CD14-positive monocyte (primary cell): ENCODE measurements at regions not wholly inside any gene's neighbourhood (a gene's known extent, or its start where the extent isn't known, plus 50 kb on each side); places are given as distances from the start of the nearest gene placed in this dataset.

Experiments
- DNase-seq, 3 donors: peaks; one replicate each; pipeline ENCODE4 v3.0.0-alpha.2; 2011 to 2022
- H2AFZ ChIP-seq: 2 replicates; pipeline ENCODE4 v1.6.0; 2012; ENCODE audit warnings: mild to moderate bottlenecking, low read depth, low read length, inconsistent platforms; ENCODE audit not compliant: insufficient read depth, poor library complexity, severe bottlenecking
- H3K27ac ChIP-seq, 2 donors: 1 replicate in 1 of 2; 2 replicates in 1 of 2; pipeline ENCODE4 v1.5.1; 2012 to 2013; ENCODE audit warnings: low read length in 2 of 2, control low read depth in 1 of 2, inconsistent platforms in 1 of 2, low read depth in 1 of 2, mild to moderate bottlenecking in 1 of 2
- H3K27me3 ChIP-seq, 2 donors: one replicate each; pipeline versions ENCODE4 v1.6.0 to v1.6.1; 2011 to 2013; ENCODE audit warnings: low read length in 2 of 2; ENCODE audit not compliant: control insufficient read depth in 2 of 2, insufficient read depth in 2 of 2
- H3K36me3 ChIP-seq, 2 donors: replicated peaks in 1 of 2; 1 replicate in 1 of 2; 2 replicates in 1 of 2; pipeline versions ENCODE4 v1.5.1 to v1.6.1; 2012 to 2013; ENCODE audit warnings: low read length in 2 of 2, control low read depth in 1 of 2, inconsistent platforms in 1 of 2, mild to moderate bottlenecking in 1 of 2; ENCODE audit not compliant: insufficient read depth in 2 of 2, control insufficient read depth in 1 of 2
- H3K4me1 ChIP-seq, 2 donors: 1 replicate in 1 of 2; 2 replicates in 1 of 2; pipeline versions ENCODE4 v1.5.1 to v1.6.1; 2012 to 2013; ENCODE audit warnings: low read length in 2 of 2, control low read depth in 1 of 2, inconsistent platforms in 1 of 2, mild to moderate bottlenecking in 1 of 2, moderate library complexity in 1 of 2; ENCODE audit not compliant: insufficient read depth in 2 of 2, control insufficient read depth in 1 of 2
- H3K4me2 ChIP-seq: replicated peaks from 2 replicates; pipeline ENCODE3; 2012; ENCODE audit warnings: low read length, moderate library complexity, mild to moderate bottlenecking; ENCODE audit not compliant: poor library complexity, severe bottlenecking; ENCODE audit errors: extremely low read depth
- H3K4me3 ChIP-seq, 3 experiments: fragments of 200-600 bp in 1 of 3; sonication (generic) in 1 of 3; replicated peaks in 1 of 3; 1 replicate in 2 of 3; 2 replicates in 1 of 3; pipeline ENCODE4 v1.5.1; 2011 to 2013; ENCODE audit warnings: low read length in 3 of 3, mild to moderate bottlenecking in 3 of 3, control low read depth in 2 of 3, low read depth in 2 of 3, inconsistent platforms in 1 of 3, moderate library complexity in 1 of 3
- H3K79me2 ChIP-seq: 2 replicates; pipeline ENCODE4 v1.6.0; 2012; ENCODE audit warnings: mild to moderate bottlenecking, control low read depth, inconsistent platforms, low read length, moderate library complexity; ENCODE audit not compliant: insufficient read depth
- H3K9ac ChIP-seq: 2 replicates; pipeline ENCODE4 v1.6.0; 2017; ENCODE audit warnings: low read length, mild to moderate bottlenecking; ENCODE audit not compliant: insufficient read depth, poor library complexity, severe bottlenecking
- H3K9me3 ChIP-seq, 2 donors: replicated peaks in 1 of 2; 1 replicate in 1 of 2; 2 replicates in 1 of 2; pipeline versions ENCODE4 v1.5.1 to v1.6.1; 2012 to 2013; ENCODE audit warnings: low read length in 2 of 2, control low read depth in 1 of 2; ENCODE audit not compliant: control insufficient read depth in 1 of 2, insufficient read depth in 1 of 2
- H4K20me1 ChIP-seq: 2 replicates; pipeline ENCODE4 v1.6.0; 2012; ENCODE audit warnings: mild to moderate bottlenecking, low read length, control low read depth, moderate library complexity; ENCODE audit not compliant: insufficient read depth
- H3K27ac Mint-ChIP-seq, 7 donors: one replicate each; pipeline ENCODE4 v1.8.0; 2020; ENCODE audit warnings: mild to moderate bottlenecking in 7 of 7, mixed read lengths in 7 of 7, moderate library complexity in 6 of 7, inconsistent platforms in 2 of 7
- H3K27me3 Mint-ChIP-seq, 3 donors: one replicate each; pipeline ENCODE4 v1.8.0; 2021 to 2022; ENCODE audit warnings: low read depth in 3 of 3, mild to moderate bottlenecking in 3 of 3, mixed read lengths in 3 of 3, moderate library complexity in 3 of 3, inconsistent platforms in 1 of 3
- H3K36me3 Mint-ChIP-seq, 2 donors: one replicate each; pipeline ENCODE4 v1.8.0; 2020; ENCODE audit warnings: mixed read lengths in 2 of 2, inconsistent platforms in 1 of 2, mild to moderate bottlenecking in 1 of 2
- H3K4me1 Mint-ChIP-seq: one replicate; pipeline ENCODE4 v1.8.0; 2020; ENCODE audit warnings: mild to moderate bottlenecking, mixed read lengths
- H3K4me3 Mint-ChIP-seq, 2 donors: one replicate each; pipeline ENCODE4 v1.8.0; 2020; ENCODE audit warnings: mild to moderate bottlenecking in 2 of 2, mixed read lengths in 2 of 2, moderate library complexity in 1 of 2
- H3K9me3 Mint-ChIP-seq, 7 donors: one replicate each; pipeline ENCODE4 v1.8.0; 2020 to 2022; ENCODE audit warnings: mixed read lengths in 7 of 7, mild to moderate bottlenecking in 6 of 7, moderate library complexity in 6 of 7, inconsistent platforms in 2 of 7
- CTCF ChIP-seq: fragments of 200-600 bp; IDR thresholded peaks from one replicate; pipeline ENCODE4 v1.8.0; 2022; ENCODE audit warnings: antibody characterized with exemption, mild to moderate bottlenecking
- WGBS: methylation state at CpG from one replicate; pipeline ENCODE4 v1.1.5; 2013; ENCODE audit warnings: missing lambda C conversion rate; ENCODE audit not compliant: insufficient coverage; 5-methylcytosine and 5-hydroxymethylcytosine counted together
- intact Hi-C, 2 donors: fragments of 100-400 bp; cut with micrococcal nuclease; formaldehyde crosslinking; loops; one replicate each; pipeline versions ENCODE4 v1.15.0 to v1.15.1; 2023

- no peaks in the 10 kb centered on the region for H3K36me3 ChIP-seq
- H3K27ac ChIP-seq, result no peak overlapping the region
- Mint-ChIP-seq H3K36me3 (no peaks in the 10 kb centered on the region), H3K27ac (no peak overlapping the region), H3K4me3 (no peak overlapping the region), H3K27me3 (peaks cover 20 to 35% (median 23%) of the 10 kb centered on the region in 3 donors), H3K4me1 (peaks cover 2% of the 10 kb centered on the region), H3K9me3 (peaks cover 0 to 7% (median 0%) of the 10 kb centered on the region in 7 donors)
- 97% methylated on average over 4 of the region's 4 CpGs for WGBS
- H3K4me3 ChIP-seq, result no peak overlapping the region
- H4K20me1 ChIP-seq, result no peaks in the 10 kb centered on the region
- TF ChIP-seq CTCF, result no peak
- no peak overlapping the region for H3K9ac ChIP-seq
- intact Hi-C loops, result no loop called here
- no peaks in the 10 kb centered on the region for H3K4me1 ChIP-seq
- H3K4me2 ChIP-seq, result no peak overlapping the region
- no peak for DNase-seq
- H2AFZ ChIP-seq, result no peak overlapping the region
- H3K9me3 ChIP-seq, result no peaks in the 10 kb centered on the region
- H3K79me2 ChIP-seq, result no peaks in the 10 kb centered on the region
- H3K27me3 ChIP-seq, result peaks cover 0 to 4% of the 10 kb centered on the region in 2 donors
Observed at GRCh38 chr16:86764551-86764950, 186.2 kb downstream of the FOXL1 start.

- H3K4me2 ChIP-seq, result no peak overlapping the region
- H3K4me1 ChIP-seq, result no peaks in the 10 kb centered on the region
- H3K4me1 Mint-ChIP-seq, result peaks cover 2% of the 10 kb centered on the region
- H2AFZ ChIP-seq, result no peak overlapping the region
- H3K4me3 Mint-ChIP-seq, result no peak overlapping the region
- peaks cover 0 to 9% (median 0%) of the 10 kb centered on the region in 7 donors for H3K9me3 Mint-ChIP-seq
- intact Hi-C loops, result no loop called here
- H3K27me3 ChIP-seq, result no peaks in the 10 kb centered on the region
- H3K79me2 ChIP-seq, result no peaks in the 10 kb centered on the region
- no peaks in the 10 kb centered on the region for H3K36me3 Mint-ChIP-seq
- H3K27ac Mint-ChIP-seq, result no peak overlapping the region
- no peaks in the 10 kb centered on the region for H4K20me1 ChIP-seq
- 93% methylated on average over 5 of the region's 6 CpGs for WGBS
- H3K36me3 ChIP-seq, result no peaks in the 10 kb centered on the region
- no peak overlapping the region for H3K9ac ChIP-seq
- no peak for DNase-seq
- H3K9me3 ChIP-seq, result no peaks in the 10 kb centered on the region
- no peak overlapping the region for H3K27ac ChIP-seq
- no peak for TF ChIP-seq CTCF
- H3K27me3 Mint-ChIP-seq, result peaks cover 12 to 28% (median 19%) of the 10 kb centered on the region in 3 donors
- H3K4me3 ChIP-seq, result no peak overlapping the region
Observed at GRCh38 chr16:86765389-86766026, 187.2 kb downstream of the FOXL1 start.
